ENCODE measurements at regions not wholly inside any gene's neighbourhood (a gene's known extent, or its start where the extent isn't known, plus 50 kb on each side); places are given as distances from the start of the nearest gene placed in this dataset.
"Not testable (repeated sequence)": the region's sequence is repeated elsewhere in the genome, so short reads cannot be mapped to it uniquely, and the experiment has no call there.

DNA sequence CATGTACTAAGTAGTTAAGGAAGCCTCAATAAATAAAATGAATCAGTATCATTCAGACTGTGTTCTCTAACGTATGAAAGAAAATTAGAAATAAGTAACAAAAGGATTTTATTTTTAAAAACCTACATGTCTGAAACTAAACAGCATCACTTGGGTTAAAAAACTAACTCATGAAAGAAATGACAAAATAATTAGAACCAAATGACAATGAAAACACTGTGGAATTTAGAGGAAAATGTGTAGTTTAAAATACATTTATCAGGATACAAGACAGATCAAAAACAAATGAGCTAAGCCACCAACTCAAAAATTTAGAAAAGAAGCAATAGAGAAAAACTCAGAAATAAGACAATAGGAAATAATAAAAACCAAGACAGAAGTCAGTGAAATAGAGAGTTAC lies 108.7 kb downstream of the TENT5C start:
- H2AFZ ChIP-seq (ENCODE audit: low read depth): no peak overlapping the region
- H3K9ac ChIP-seq: no peak overlapping the region
- no peaks in the 10 kb centered on the region for H3K4me1 ChIP-seq (ENCODE audit: control insufficient read depth in 1 of 2, insufficient read depth in 2 of 2, low read depth in 1 of 2, low read length in 1 of 2)
- no peaks in the 10 kb centered on the region for H3K79me2 ChIP-seq (ENCODE audit: insufficient read depth)
- H3K4me2 ChIP-seq: no peak overlapping the region
- H3F3A ChIP-seq (replicated peaks; ENCODE audit: insufficient read depth): no peaks in the 10 kb centered on the region
- CTCF ChIA-PET: interaction anchor here (1.1 to 1.2 kb wide), 2 partner anchors 40 to 201 kb away, joined by 3 read pairs; no protein-coding TSS in a partner anchor
- no peaks in the 10 kb centered on the region for H3K9me3 ChIP-seq
- TF ChIP-seq SIN3A (IDR thresholded peaks at IDR 0.05; ENCODE audit: borderline replicate concordance, low read depth, low read length) (no peak), MAX (IDR thresholded peaks at IDR 0.05; ENCODE audit: low read depth) (no peak), EP300 (IDR thresholded peaks at IDR 0.05; ENCODE audit: borderline replicate concordance in 1 of 2, low read depth in 1 of 2, low read length in 1 of 2) (no peak), FOXJ3 (CRISPR knock-in tag; IDR thresholded peaks at IDR 0.05) (no peak), IRF3 (IDR thresholded peaks at IDR 0.05; ENCODE audit: low read depth, low read length) (no peak), GABPA (IDR thresholded peaks at IDR 0.05; ENCODE audit: low read depth) (no peak), SMC3 (IDR thresholded peaks at IDR 0.05; ENCODE audit: low read depth, low read length) (no peak), FOSL2 (IDR thresholded peaks at IDR 0.05; ENCODE audit: borderline replicate concordance, low read depth) (no peak), ELF1 (IDR thresholded peaks at IDR 0.05) (no peak), JUND (IDR thresholded peaks at IDR 0.05) (no peak), FOXM1 (IDR thresholded peaks at IDR 0.05; ENCODE audit: low read depth) (no peak), MEF2A (IDR thresholded peaks at IDR 0.05; ENCODE audit: borderline replicate concordance, low read depth) (no peak), TCF12 (IDR thresholded peaks at IDR 0.05) (no peak), TEAD4 (IDR thresholded peaks at IDR 0.05; ENCODE audit: borderline replicate concordance, insufficient read depth) (no peak), REST (IDR thresholded peaks at IDR 0.05; ENCODE audit: low read depth, low read length) (no peak)
- TF ChIP-seq, protein P1, sequence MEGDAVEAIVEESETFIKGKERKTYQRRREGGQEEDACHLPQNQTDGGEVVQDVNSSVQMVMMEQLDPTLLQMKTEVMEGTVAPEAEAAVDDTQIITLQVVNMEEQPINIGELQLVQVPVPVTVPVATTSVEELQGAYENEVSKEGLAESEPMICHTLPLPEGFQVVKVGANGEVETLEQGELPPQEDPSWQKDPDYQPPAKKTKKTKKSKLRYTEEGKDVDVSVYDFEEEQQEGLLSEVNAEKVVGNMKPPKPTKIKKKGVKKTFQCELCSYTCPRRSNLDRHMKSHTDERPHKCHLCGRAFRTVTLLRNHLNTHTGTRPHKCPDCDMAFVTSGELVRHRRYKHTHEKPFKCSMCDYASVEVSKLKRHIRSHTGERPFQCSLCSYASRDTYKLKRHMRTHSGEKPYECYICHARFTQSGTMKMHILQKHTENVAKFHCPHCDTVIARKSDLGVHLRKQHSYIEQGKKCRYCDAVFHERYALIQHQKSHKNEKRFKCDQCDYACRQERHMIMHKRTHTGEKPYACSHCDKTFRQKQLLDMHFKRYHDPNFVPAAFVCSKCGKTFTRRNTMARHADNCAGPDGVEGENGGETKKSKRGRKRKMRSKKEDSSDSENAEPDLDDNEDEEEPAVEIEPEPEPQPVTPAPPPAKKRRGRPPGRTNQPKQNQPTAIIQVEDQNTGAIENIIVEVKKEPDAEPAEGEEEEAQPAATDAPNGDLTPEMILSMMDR (IDR thresholded peaks at IDR 0.05): no peak
- no peak for DNase-seq
- no peak overlapping the region for H3K27ac ChIP-seq (ENCODE audit: low read depth in 2 of 2, low read length in 1 of 2)
- no peaks in the 10 kb centered on the region for H3K36me3 ChIP-seq (replicated peaks in 1 of 2; ENCODE audit: control insufficient read depth in 1 of 2, insufficient read depth in 2 of 2, low read length in 1 of 2)
- no peaks in the 10 kb centered on the region for H3K27me3 ChIP-seq (ENCODE audit: insufficient read depth)
- POLR2A ChIA-PET: no interaction called here
- 46% methylated on average over 1 of the region's 1 CpG for WGBS (ENCODE audit: low lambda C conversion rate)
- H3K9me2 ChIP-seq: 0 out of 2 replicates have a peak, but pooled peaks cover 3% of the 10 kb centered on the region
- no peaks in the 10 kb centered on the region for H4K20me1 ChIP-seq (ENCODE audit: insufficient read depth)
- no peak overlapping the region for H3K4me3 ChIP-seq (ENCODE audit: low read depth in 2 of 2, low read length in 1 of 2)

DNA sequence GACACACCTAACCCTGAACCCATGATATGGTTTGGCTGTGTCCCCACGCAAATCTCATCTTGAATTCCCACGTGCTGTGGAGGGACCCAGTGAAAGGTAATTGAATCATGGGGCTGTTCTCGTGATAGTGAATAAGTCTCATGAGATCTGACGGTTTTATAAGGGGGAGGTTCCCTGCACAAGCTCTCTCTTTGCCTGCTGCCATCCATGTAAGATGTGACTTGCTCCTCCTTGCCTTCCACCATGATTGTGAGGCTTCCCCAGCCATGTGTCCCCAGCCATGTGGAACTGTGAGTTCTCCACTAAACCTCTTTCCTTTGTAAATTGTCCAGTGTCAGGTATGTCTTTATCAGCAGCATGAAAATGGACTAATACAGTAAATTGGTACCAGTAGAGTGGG lies 110.2 kb downstream of the TENT5C start:
- DNase-seq; POLR2A ChIA-PET; H3K27me3 ChIP-seq (ENCODE audit: insufficient read depth); H4K20me1 ChIP-seq (ENCODE audit: insufficient read depth); H3F3A ChIP-seq (replicated peaks; ENCODE audit: insufficient read depth); H3K27ac ChIP-seq (ENCODE audit: low read depth in 2 of 2, low read length in 1 of 2); H3K9ac ChIP-seq; H3K4me3 ChIP-seq (ENCODE audit: low read depth in 2 of 2, low read length in 1 of 2); H3K79me2 ChIP-seq (ENCODE audit: insufficient read depth); H2AFZ ChIP-seq (ENCODE audit: low read depth); H3K9me3 ChIP-seq; H3K4me1 ChIP-seq (ENCODE audit: control insufficient read depth in 1 of 2, insufficient read depth in 2 of 2, low read depth in 1 of 2, low read length in 1 of 2); H3K9me2 ChIP-seq; H3K4me2 ChIP-seq; H3K36me3 ChIP-seq (replicated peaks in 1 of 2; ENCODE audit: control insufficient read depth in 1 of 2, insufficient read depth in 2 of 2, low read length in 1 of 2): not testable (repeated sequence)
- CTCF ChIA-PET: interaction anchor here (0.7 to 1.1 kb wide), 2 partner anchors 13 to 38 kb away, joined by 3 read pairs; no protein-coding TSS in a partner anchor
- 14% methylated on average over 2 of the region's 4 CpGs for WGBS (ENCODE audit: low lambda C conversion rate)

DNA sequence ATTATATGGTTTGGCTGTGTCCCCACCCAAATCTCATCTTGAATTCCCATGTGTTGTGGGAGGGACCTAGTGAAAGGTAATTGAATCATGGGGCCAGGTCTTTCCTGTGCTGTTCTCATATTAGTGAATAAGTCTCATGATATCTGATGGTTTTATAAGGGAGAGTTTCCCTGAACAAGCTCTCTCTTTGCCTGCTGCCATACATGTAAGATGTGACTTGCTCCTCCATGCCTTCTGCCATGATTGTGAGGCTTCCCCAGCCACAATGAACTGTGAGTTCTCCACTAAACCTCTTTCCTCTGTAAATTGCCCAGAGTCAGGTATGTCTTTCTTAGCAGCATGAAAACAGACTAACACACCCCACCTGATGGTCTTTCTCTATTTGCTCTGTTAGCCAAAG lies 112.1 kb downstream of the TENT5C start:
- POLR2A ChIA-PET; H3K79me2 ChIP-seq (ENCODE audit: insufficient read depth); H2AFZ ChIP-seq (ENCODE audit: low read depth); H3F3A ChIP-seq (replicated peaks; ENCODE audit: insufficient read depth); H3K36me3 ChIP-seq (replicated peaks in 1 of 2; ENCODE audit: control insufficient read depth in 1 of 2, insufficient read depth in 2 of 2, low read length in 1 of 2); H3K4me3 ChIP-seq (ENCODE audit: low read depth in 2 of 2, low read length in 1 of 2); H3K9me3 ChIP-seq; H3K9ac ChIP-seq; H3K4me2 ChIP-seq; H3K27ac ChIP-seq (ENCODE audit: low read depth in 2 of 2, low read length in 1 of 2); H4K20me1 ChIP-seq (ENCODE audit: insufficient read depth); H3K9me2 ChIP-seq; H3K27me3 ChIP-seq (ENCODE audit: insufficient read depth); H3K4me1 ChIP-seq (ENCODE audit: control insufficient read depth in 1 of 2, insufficient read depth in 2 of 2, low read depth in 1 of 2, low read length in 1 of 2); DNase-seq: not testable (repeated sequence)
- CTCF ChIA-PET: interaction anchor here (1.3 to 1.5 kb wide), 2 partner anchors 36 to 41 kb away, joined by 4 read pairs; no protein-coding TSS in a partner anchor

Data from SK-N-SH (cell line).